ENCODE measurements at regions not wholly inside any gene's neighbourhood (a gene's known extent, or its start where the extent isn't known, plus 50 kb on each side); places are given as distances from the start of the nearest gene placed in this dataset.
"Not testable (repeated sequence)": the region's sequence is repeated elsewhere in the genome, so short reads cannot be mapped to it uniquely, and the experiment has no call there.

DNA sequence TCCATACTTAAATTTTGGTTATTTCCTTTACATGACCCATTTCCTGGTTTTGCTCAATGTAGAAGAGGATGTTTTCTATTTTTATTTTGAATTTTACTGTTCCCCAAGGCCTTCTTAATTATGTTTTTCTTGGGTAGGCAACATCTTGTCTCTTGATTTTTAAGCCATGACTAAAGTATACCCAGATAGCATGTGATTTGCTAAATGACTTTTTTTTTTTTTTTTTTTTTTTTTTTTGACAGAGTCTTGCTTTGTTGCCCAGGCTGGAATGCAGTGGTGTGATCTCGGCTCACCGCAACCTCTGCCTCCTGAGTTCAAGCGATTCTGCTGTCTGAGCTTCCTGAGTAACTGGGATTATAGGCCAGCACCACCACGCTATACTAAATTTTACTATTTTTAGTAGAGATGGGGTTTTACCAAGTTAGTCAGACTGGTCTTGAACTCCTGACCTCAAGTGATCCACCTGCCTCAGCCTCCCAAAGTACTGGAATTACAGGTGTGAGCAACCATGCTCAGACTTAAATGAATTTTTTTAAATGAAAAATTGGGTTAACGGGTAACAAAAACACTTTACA lies 198.6 kb upstream of the DAB2 start:
- no peaks in the 10 kb centered on the region; the same call in none of the 2 replicates for H3K27me3 ChIP-seq (replicated peaks; ENCODE audit: control insufficient read depth, insufficient read depth, low read length)
- TF ChIP-seq, protein P1, sequence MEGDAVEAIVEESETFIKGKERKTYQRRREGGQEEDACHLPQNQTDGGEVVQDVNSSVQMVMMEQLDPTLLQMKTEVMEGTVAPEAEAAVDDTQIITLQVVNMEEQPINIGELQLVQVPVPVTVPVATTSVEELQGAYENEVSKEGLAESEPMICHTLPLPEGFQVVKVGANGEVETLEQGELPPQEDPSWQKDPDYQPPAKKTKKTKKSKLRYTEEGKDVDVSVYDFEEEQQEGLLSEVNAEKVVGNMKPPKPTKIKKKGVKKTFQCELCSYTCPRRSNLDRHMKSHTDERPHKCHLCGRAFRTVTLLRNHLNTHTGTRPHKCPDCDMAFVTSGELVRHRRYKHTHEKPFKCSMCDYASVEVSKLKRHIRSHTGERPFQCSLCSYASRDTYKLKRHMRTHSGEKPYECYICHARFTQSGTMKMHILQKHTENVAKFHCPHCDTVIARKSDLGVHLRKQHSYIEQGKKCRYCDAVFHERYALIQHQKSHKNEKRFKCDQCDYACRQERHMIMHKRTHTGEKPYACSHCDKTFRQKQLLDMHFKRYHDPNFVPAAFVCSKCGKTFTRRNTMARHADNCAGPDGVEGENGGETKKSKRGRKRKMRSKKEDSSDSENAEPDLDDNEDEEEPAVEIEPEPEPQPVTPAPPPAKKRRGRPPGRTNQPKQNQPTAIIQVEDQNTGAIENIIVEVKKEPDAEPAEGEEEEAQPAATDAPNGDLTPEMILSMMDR (IDR thresholded peaks at IDR 0.05; ENCODE audit: insufficient read depth, low read length, poor library complexity, severe bottlenecking): no peak

DNA sequence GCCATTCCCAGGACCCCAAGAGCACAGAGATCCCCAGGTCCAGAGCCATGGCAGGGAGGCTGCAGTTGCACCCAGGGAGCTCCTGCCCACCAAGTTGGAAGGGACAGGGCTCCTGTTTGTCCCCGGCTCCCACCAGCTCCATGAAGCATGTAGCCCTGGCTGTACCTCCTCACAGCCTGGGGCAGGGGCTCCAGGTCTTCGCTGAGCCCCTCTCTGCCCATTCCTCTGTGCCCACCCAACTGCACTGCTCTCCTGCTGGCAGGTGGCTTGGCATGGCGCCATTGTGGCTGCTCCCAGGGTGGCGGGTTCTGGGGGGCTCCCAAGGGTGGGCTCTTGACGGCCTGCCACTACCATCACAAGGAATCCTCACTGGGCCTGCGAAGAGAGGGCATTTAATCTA lies 197.5 kb upstream of the DAB2 start:
- no peaks in the 10 kb centered on the region for H3K36me3 ChIP-seq (ENCODE audit: control insufficient read depth, insufficient read depth, low read length)
- no peak for DNase-seq (ENCODE audit: extremely low read depth, insufficient read length)
- no peak overlapping the region for H3K4me3 ChIP-seq (replicated peaks; ENCODE audit: low read depth, low read length)
- H3K27me3 ChIP-seq (replicated peaks; ENCODE audit: control insufficient read depth, insufficient read depth, low read length): no peaks in the 10 kb centered on the region; the same call in none of the 2 replicates
- TF ChIP-seq, protein P1 (IDR thresholded peaks at IDR 0.05; ENCODE audit: insufficient read depth, low read length, poor library complexity, severe bottlenecking): no peak

More for the DNA sequence above, 198.6 kb upstream of the DAB2 start:
- no peak for DNase-seq (ENCODE audit: extremely low read depth, insufficient read length)
- no peaks in the 10 kb centered on the region for H3K36me3 ChIP-seq (ENCODE audit: control insufficient read depth, insufficient read depth, low read length)
- no peak overlapping the region for H3K4me3 ChIP-seq (replicated peaks; ENCODE audit: low read depth, low read length)

DNA sequence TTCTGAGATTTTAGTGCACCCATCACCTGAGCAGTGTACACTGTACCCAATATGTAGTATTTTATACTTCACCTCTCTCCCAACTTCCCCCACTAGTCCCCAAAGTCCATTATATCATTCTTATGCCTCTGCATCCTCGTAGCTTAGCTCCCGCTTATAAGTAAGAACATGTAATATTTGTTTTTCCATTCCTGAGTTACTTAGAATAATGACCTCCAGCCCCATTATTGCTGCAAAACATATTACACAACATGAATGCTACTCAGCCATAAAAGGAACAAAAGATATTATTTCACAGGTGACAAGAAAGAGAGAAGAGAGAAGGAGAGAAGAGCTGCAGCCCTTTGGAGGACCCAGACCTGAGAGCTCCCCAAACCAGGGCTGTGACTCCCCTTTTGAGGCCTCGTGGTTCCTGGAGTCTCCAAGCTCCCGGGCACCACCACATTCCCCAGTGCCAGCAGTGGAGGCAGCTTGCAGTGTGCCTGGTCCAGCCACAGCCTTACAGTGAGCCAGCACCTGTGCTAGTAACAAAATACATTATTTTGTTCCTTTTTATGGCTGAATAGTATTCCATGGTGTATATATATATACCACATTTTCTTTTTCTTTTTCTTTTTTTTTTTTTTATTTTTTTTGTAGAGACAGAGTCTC lies 194.5 kb upstream of the DAB2 start:
- no peak overlapping the region for H3K4me3 ChIP-seq (replicated peaks; ENCODE audit: low read depth, low read length)
- TF ChIP-seq, protein P1 (IDR thresholded peaks at IDR 0.05; ENCODE audit: insufficient read depth, low read length, poor library complexity, severe bottlenecking): no peak

DNA sequence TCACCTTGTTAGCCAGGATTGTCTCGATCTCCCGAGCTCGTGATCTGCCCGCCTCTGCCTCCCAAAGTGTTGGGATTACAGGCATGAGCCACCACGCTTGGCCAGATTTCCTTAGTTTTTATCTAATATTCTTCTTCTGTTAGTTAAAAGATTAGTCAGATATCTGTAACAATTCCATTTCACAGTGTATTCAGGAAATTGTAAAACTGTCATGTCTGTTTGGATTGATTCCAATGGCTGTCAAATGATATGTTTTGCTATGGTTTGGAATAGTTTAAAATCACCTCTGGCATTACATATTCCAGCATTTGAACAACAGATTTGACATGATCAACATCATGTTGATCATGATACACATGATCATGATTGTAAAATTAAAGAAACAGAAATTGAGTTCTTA lies 193.6 kb upstream of the DAB2 start:
- Histone ChIP-seq H3K4me3 (replicated peaks; ENCODE audit: low read depth, low read length) (no peak overlapping the region), H3K36me3 (ENCODE audit: control insufficient read depth, insufficient read depth, low read length) (no peaks in the 10 kb centered on the region), H3K27me3 (replicated peaks; ENCODE audit: control insufficient read depth, insufficient read depth, low read length) (no peaks in the 10 kb centered on the region; the same call in 1 of the 2 replicates)
- no peak for DNase-seq (ENCODE audit: extremely low read depth, insufficient read length)
- TF ChIP-seq, protein P1 (IDR thresholded peaks at IDR 0.05; ENCODE audit: insufficient read depth, low read length, poor library complexity, severe bottlenecking): no peak

More for the DNA sequence above, 194.5 kb upstream of the DAB2 start:
- no peak for DNase-seq (ENCODE audit: extremely low read depth, insufficient read length)
- no peaks in the 10 kb centered on the region; the same call in 1 of the 2 replicates for H3K27me3 ChIP-seq (replicated peaks; ENCODE audit: control insufficient read depth, insufficient read depth, low read length)
- H3K36me3 ChIP-seq (ENCODE audit: control insufficient read depth, insufficient read depth, low read length): no peaks in the 10 kb centered on the region

DNA sequence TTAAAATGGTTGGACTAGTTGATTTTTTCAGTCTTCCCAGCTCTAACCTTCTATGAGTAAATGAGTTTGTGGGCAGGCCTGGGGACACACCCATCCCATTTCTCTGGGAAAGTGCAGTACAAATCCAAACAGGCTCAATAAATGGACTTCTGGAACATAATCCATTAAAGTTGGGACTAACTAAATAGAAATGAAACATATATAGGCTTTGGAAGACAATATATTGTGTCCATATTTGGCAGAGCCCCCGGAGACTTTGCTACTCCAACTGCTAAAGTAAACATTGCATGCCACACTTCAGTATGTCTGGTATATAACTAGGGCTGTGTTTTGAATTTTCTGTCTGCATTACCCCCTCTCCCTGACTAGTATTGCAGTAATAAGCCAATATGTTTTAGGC lies 191.4 kb upstream of the DAB2 start:
- TF ChIP-seq, protein P1 (IDR thresholded peaks at IDR 0.05; ENCODE audit: insufficient read depth, low read length, poor library complexity, severe bottlenecking): no peak
- Histone ChIP-seq H3K36me3 (ENCODE audit: control insufficient read depth, insufficient read depth, low read length) (no peaks in the 10 kb centered on the region), H3K4me3 (replicated peaks; ENCODE audit: low read depth, low read length) (no peak overlapping the region), H3K27me3 (replicated peaks; ENCODE audit: control insufficient read depth, insufficient read depth, low read length) (no peaks in the 10 kb centered on the region; the same call in 1 of the 2 replicates)
- no peak for DNase-seq (ENCODE audit: extremely low read depth, insufficient read length)

DNA sequence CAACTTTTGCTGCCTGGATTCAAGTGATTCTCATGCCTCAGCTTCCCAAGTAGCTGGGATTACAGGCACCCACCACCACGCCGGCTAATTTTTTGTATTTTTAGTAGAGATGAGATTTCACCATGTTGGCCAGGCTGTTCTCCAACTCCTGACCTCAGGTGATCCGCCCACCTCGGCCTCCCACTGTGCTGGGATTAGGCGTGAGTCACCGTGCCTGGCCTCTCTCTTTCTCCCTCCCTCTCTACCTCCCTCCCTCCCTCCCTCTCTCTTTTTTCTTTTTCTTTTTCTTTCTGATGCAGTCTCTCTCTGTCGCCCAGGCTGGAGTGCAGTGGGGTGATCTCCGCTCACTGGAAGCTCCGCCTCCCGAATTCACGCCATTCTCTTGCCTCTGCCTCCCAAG lies 186.3 kb upstream of the DAB2 start:
- not testable (repeated sequence) for DNase-seq (ENCODE audit: extremely low read depth, insufficient read length); H3K36me3 ChIP-seq (ENCODE audit: control insufficient read depth, insufficient read depth, low read length); H3K4me3 ChIP-seq (replicated peaks; ENCODE audit: low read depth, low read length); H3K27me3 ChIP-seq (replicated peaks; ENCODE audit: control insufficient read depth, insufficient read depth, low read length)
